H1 (cell line): ENCODE measurements at regions not wholly inside any gene's neighbourhood (a gene's known extent, or its start where the extent isn't known, plus 50 kb on each side); places are given as distances from the start of the nearest gene placed in this dataset.

Experiments
- CTCF ChIA-PET: fragments of 300-600 bp; sonication (Branson Sonifier 250); formaldehyde crosslinking; loops from one replicate; lab custom pipeline; 2021; ENCODE audit not compliant: partially characterized antibody; lab: Charles Lee
- POLR2A ChIA-PET: fragments of 300-600 bp; sonication (Branson Sonifier 250); formaldehyde crosslinking; loops from one replicate; lab custom pipeline; 2021; ENCODE audit warnings: inconsistent platforms; ENCODE audit not compliant: partially characterized antibody; lab: Charles Lee
- DNase-seq, 2 experiments: peaks; one replicate each; pipeline versions ENCODE4 v3.0.0 to v3.0.0-alpha.2; 2010 to 2022; ENCODE audit warnings: low spot score in 2 of 2, low read depth in 1 of 2, mixed read lengths in 1 of 2
- FAIRE-seq: peaks from 2 replicates; lab custom pipeline; 2011; peaks lifted over from hg19 to GRCh38; lab: Jason Lieb, UNC
- H2AFZ ChIP-seq: 2 replicates; pipeline ENCODE4 v1.8.1; 2012; ENCODE audit warnings: low read length, inconsistent platforms
- H2AK5ac ChIP-seq: 2 replicates; pipeline ENCODE4 v1.6.1; 2013; ENCODE audit warnings: low read depth, low read length
- H2BK120ac ChIP-seq: replicated peaks from 2 replicates; pipeline ENCODE3; 2013; ENCODE audit warnings: low read depth, low read length, inconsistent platforms
- H2BK12ac ChIP-seq: 2 replicates; pipeline ENCODE4 v1.6.1; 2013; ENCODE audit warnings: low read depth, low read length
- H2BK15ac ChIP-seq: 2 replicates; pipeline ENCODE4 v1.6.1; 2013; ENCODE audit warnings: low read length
- H2BK20ac ChIP-seq: 2 replicates; pipeline ENCODE4 v1.6.1; 2013; ENCODE audit warnings: low read length
- H2BK5ac ChIP-seq: 2 replicates; pipeline ENCODE4 v1.6.1; 2013; ENCODE audit warnings: low read depth, low read length
- H3K14ac ChIP-seq: 2 replicates; pipeline ENCODE4 v1.6.1; 2013; ENCODE audit warnings: inconsistent platforms; ENCODE audit not compliant: insufficient read length
- H3K18ac ChIP-seq: 2 replicates; pipeline ENCODE4 v1.6.1; 2013; ENCODE audit warnings: low read length; ENCODE audit errors: extremely low read depth
- H3K23ac ChIP-seq: 2 replicates; pipeline ENCODE4 v1.6.1; 2013; ENCODE audit warnings: inconsistent platforms; ENCODE audit not compliant: insufficient read length
- H3K23me2 ChIP-seq: 2 replicates; pipeline ENCODE4 v1.6.1; 2013; ENCODE audit warnings: low read depth, low read length
- H3K27ac ChIP-seq: 2 replicates; pipeline ENCODE4 v1.6.1; 2011; ENCODE audit warnings: low read depth, low read length, inconsistent platforms
- H3K27me3 ChIP-seq, 4 experiments: replicated peaks in 1 of 4; 1 replicate in 1 of 4; 2 replicates in 3 of 4; pipeline versions ENCODE4 v1.6.1 to v1.8.1; 2011 to 2013; ENCODE audit warnings: low read length in 3 of 4, mild to moderate bottlenecking in 3 of 4, inconsistent platforms in 2 of 4, mixed read lengths in 2 of 4, moderate library complexity in 1 of 4; ENCODE audit not compliant: control insufficient read depth in 3 of 4, insufficient read depth in 3 of 4; ENCODE audit errors: extremely low read depth in 1 of 4
- H3K36me3 ChIP-seq, 4 experiments: 2 replicates each; pipeline versions ENCODE4 v1.6.1 to v1.8.1; 2011 to 2013; ENCODE audit warnings: mild to moderate bottlenecking in 4 of 4, low read length in 3 of 4, moderate library complexity in 2 of 4, control low read depth in 1 of 4, inconsistent platforms in 1 of 4; ENCODE audit not compliant: insufficient read depth in 4 of 4, control insufficient read depth in 2 of 4
- H3K4ac ChIP-seq: replicated peaks from 2 replicates; pipeline ENCODE3; 2013; ENCODE audit warnings: low read length, low read depth, mixed read lengths, inconsistent platforms; ENCODE audit not compliant: insufficient read length
- H3K4me1 ChIP-seq, 4 experiments: replicated peaks in 1 of 4; 1 replicate in 1 of 4; 2 replicates in 3 of 4; pipeline versions ENCODE4 v1.6.1 to v1.8.1; 2011 to 2013; ENCODE audit warnings: low read length in 3 of 4, inconsistent platforms in 2 of 4, mixed read lengths in 1 of 4; ENCODE audit not compliant: insufficient read depth in 4 of 4, control insufficient read depth in 3 of 4
- H3K4me2 ChIP-seq, 2 experiments: 2 replicates each; pipeline versions ENCODE4 v1.6.1 to v1.8.1; 2011 to 2013; ENCODE audit warnings: low read depth in 2 of 2, low read length in 2 of 2, control low read depth in 1 of 2, inconsistent platforms in 1 of 2, mild to moderate bottlenecking in 1 of 2; ENCODE audit not compliant: insufficient read depth in 1 of 2
- H3K4me3 ChIP-seq, 4 experiments: fragments of 200-600, 300-600 bp in 1 of 4; sonication (generic), shearing (Covaris generic), sonication (Bioruptor Twin) in 1 of 4; 2 replicates each; pipeline versions ENCODE4 v1.5.1 to v1.8.1; 2011 to 2016; ENCODE audit warnings: low read length in 4 of 4, low read depth in 3 of 4, control low read depth in 2 of 4, inconsistent platforms in 2 of 4, mild to moderate bottlenecking in 2 of 4, mixed read lengths in 1 of 4, moderate library complexity in 1 of 4; ENCODE audit not compliant: insufficient read depth in 2 of 4; ENCODE audit errors: extremely low read depth in 1 of 4
- H3K56ac ChIP-seq: replicated peaks from 2 replicates; pipeline ENCODE3; 2013; ENCODE audit warnings: low read depth, mild to moderate bottlenecking, mixed read lengths, low read length, inconsistent platforms; ENCODE audit not compliant: insufficient read length
- H3K79me1 ChIP-seq: 2 replicates; pipeline ENCODE4 v1.6.1; 2013; ENCODE audit warnings: low read depth, low read length, control low read depth
- H3K79me2 ChIP-seq, 2 experiments: 2 replicates each; pipeline versions ENCODE4 v1.6.1 to v1.8.1; 2012 to 2013; ENCODE audit warnings: low read length in 2 of 2, mild to moderate bottlenecking in 2 of 2, inconsistent platforms in 1 of 2; ENCODE audit not compliant: insufficient read depth in 2 of 2, control insufficient read depth in 1 of 2
- H3K9ac ChIP-seq, 4 experiments: replicated peaks in 1 of 4; 1 replicate in 1 of 4; 2 replicates in 3 of 4; pipeline versions ENCODE4 v1.6.1 to v1.8.1; 2011 to 2013; ENCODE audit warnings: low read depth in 3 of 4, low read length in 3 of 4, control low read depth in 2 of 4, mild to moderate bottlenecking in 2 of 4, moderate library complexity in 2 of 4, inconsistent platforms in 1 of 4; ENCODE audit errors: extremely low read depth in 1 of 4
- H3K9me3 ChIP-seq, 2 experiments: 2 replicates each; pipeline versions ENCODE4 v1.6.1 to v1.8.1; 2012 to 2013; ENCODE audit warnings: mild to moderate bottlenecking in 2 of 2, moderate library complexity in 2 of 2, control low read depth in 1 of 2, inconsistent platforms in 1 of 2, low read depth in 1 of 2, low read length in 1 of 2, mixed read lengths in 1 of 2; ENCODE audit not compliant: insufficient read depth in 2 of 2
- H4K20me1 ChIP-seq, 2 experiments: replicated peaks in 1 of 2; 2 replicates each; pipeline versions ENCODE3 to v1.8.1; 2011 to 2013; ENCODE audit warnings: inconsistent platforms in 2 of 2, low read length in 2 of 2, mild to moderate bottlenecking in 1 of 2; ENCODE audit not compliant: insufficient read depth in 2 of 2, control insufficient read depth in 1 of 2
- H4K5ac ChIP-seq: 2 replicates; pipeline ENCODE4 v1.6.1; 2013; ENCODE audit warnings: low read length, low read depth, mixed read lengths, inconsistent platforms; ENCODE audit not compliant: insufficient read length
- H4K8ac ChIP-seq: 2 replicates; pipeline ENCODE4 v1.8.0; 2013; ENCODE audit warnings: mild to moderate bottlenecking, moderate library complexity, low read length, inconsistent platforms; ENCODE audit not compliant: insufficient read depth; ENCODE audit errors: extremely low read depth
- H4K91ac ChIP-seq: replicated peaks from 2 replicates; pipeline ENCODE3; 2013; ENCODE audit warnings: low read length, mixed read lengths, inconsistent platforms; ENCODE audit not compliant: insufficient read length
- ASH2L ChIP-seq: fragments of 200-600, 300-600 bp; sonication (generic); IDR thresholded peaks from one replicate; pipeline ENCODE4 v1.7.1; 2017; ENCODE audit warnings: low read length
- GABPA ChIP-seq: IDR thresholded peaks from 2 replicates; pipeline ENCODE4 v1.6.1; 2011; ENCODE audit warnings: mild to moderate bottlenecking, low read length, moderate library complexity, borderline replicate concordance; ENCODE audit not compliant: insufficient read depth
- MAFK ChIP-seq: IDR thresholded peaks from 2 replicates; pipeline ENCODE4 v1.6.1; 2012; ENCODE audit warnings: low read depth, mild to moderate bottlenecking, improper control_type of control experiment, low read length
- RAD21 ChIP-seq, 2 experiments: IDR thresholded peaks in 1 of 2; conservative IDR thresholded peaks in 1 of 2; 2 replicates each; pipeline ENCODE4 v1.6.1; 2011; ENCODE audit warnings: low read depth in 2 of 2, low read length in 2 of 2, improper control_type of control experiment in 1 of 2, inconsistent platforms in 1 of 2, mild to moderate bottlenecking in 1 of 2, moderate library complexity in 1 of 2
- SIRT6 ChIP-seq: IDR thresholded peaks from one replicate; pipeline ENCODE4 v1.7.1; 2012; ENCODE audit warnings: low read length, inconsistent platforms
- TEAD4 ChIP-seq: IDR thresholded peaks from 2 replicates; pipeline ENCODE4 v1.6.1; 2012; ENCODE audit warnings: low read depth, low read length, inconsistent platforms, mixed read lengths
- WGBS, 2 experiments: shearing (Covaris generic) in 1 of 2; methylation state at CpG; one replicate each; pipeline versions ENCODE4 v1.1.6 to v1.1.7; 2013 to 2015; ENCODE audit warnings: low lambda C conversion rate in 2 of 2, mixed read lengths in 2 of 2, inconsistent platforms in 1 of 2, low coverage in 1 of 2, missing lambda C conversion rate in 1 of 2; ENCODE audit not compliant: insufficient replicate concordance in 2 of 2, insufficient coverage in 1 of 2, insufficient read length in 1 of 2; ENCODE audit errors: extremely low coverage in 1 of 2, missing lambda C conversion rate in 1 of 2; 5-methylcytosine and 5-hydroxymethylcytosine counted together
- TF ChIP-seq, protein P1 (sequence below), 3 experiments: IDR thresholded peaks; 1 replicate in 2 of 3; 2 replicates in 1 of 3; pipeline versions ENCODE4 v1.5.1 to v1.6.1; 2011; ENCODE audit warnings: low read length in 3 of 3, mild to moderate bottlenecking in 3 of 3, inconsistent platforms in 2 of 3, low read depth in 1 of 3, moderate library complexity in 1 of 3; ENCODE audit not compliant: insufficient read depth in 1 of 3; ENCODE audit errors: control extremely low read depth in 1 of 3

- H3K79me2 ChIP-seq, result no peaks in the 10 kb centered on the region
- H3K4me2 ChIP-seq, result no peak overlapping the region
- no peak overlapping the region for H4K5ac ChIP-seq
- H4K91ac ChIP-seq, result no peak overlapping the region
- WGBS, 2 experiments, result 100% methylated on average over 1 of the region's 1 CpG; no CpG with 5 or more reads in 1 of the 2 experiments
- DNase-seq, result no peak
- no peaks in the 10 kb centered on the region for H3K79me1 ChIP-seq
- H3K27me3 ChIP-seq, result no peaks in the 10 kb centered on the region
- no peaks in the 10 kb centered on the region for H3K36me3 ChIP-seq
- no peak overlapping the region for H3K14ac ChIP-seq
- no peak overlapping the region for H3K27ac ChIP-seq
- H4K20me1 ChIP-seq, result no peaks in the 10 kb centered on the region
- no peak overlapping the region for H2BK120ac ChIP-seq
- H4K8ac ChIP-seq, result no peak overlapping the region
- no peak overlapping the region for H2AK5ac ChIP-seq
- no peak overlapping the region for H2BK15ac ChIP-seq
- no peaks in the 10 kb centered on the region for H3K9me3 ChIP-seq
- TF ChIP-seq GABPA, result no peak
- no peak for TF ChIP-seq ASH2L
- TF ChIP-seq, protein P1, sequence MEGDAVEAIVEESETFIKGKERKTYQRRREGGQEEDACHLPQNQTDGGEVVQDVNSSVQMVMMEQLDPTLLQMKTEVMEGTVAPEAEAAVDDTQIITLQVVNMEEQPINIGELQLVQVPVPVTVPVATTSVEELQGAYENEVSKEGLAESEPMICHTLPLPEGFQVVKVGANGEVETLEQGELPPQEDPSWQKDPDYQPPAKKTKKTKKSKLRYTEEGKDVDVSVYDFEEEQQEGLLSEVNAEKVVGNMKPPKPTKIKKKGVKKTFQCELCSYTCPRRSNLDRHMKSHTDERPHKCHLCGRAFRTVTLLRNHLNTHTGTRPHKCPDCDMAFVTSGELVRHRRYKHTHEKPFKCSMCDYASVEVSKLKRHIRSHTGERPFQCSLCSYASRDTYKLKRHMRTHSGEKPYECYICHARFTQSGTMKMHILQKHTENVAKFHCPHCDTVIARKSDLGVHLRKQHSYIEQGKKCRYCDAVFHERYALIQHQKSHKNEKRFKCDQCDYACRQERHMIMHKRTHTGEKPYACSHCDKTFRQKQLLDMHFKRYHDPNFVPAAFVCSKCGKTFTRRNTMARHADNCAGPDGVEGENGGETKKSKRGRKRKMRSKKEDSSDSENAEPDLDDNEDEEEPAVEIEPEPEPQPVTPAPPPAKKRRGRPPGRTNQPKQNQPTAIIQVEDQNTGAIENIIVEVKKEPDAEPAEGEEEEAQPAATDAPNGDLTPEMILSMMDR (IDR thresholded peaks at IDR 0.05; ENCODE audit: control extremely low read depth in 1 of 3, insufficient read depth in 1 of 3, low read depth in 1 of 3, low read length in 3 of 3), result no peak
- TF ChIP-seq RAD21 (IDR thresholded peaks at IDR 0.05 in 1 of 2, conservative IDR thresholded peaks at IDR 0.05 in 1 of 2; ENCODE audit: low read depth in 2 of 2, low read length in 2 of 2), result no peak
- no peak for TF ChIP-seq TEAD4
- no peak for TF ChIP-seq MAFK
- no peak for TF ChIP-seq SIRT6
- H3K9ac ChIP-seq, result no peak overlapping the region
- no peak overlapping the region for H2BK12ac ChIP-seq
- FAIRE-seq, result no peak
- H3K4me3 ChIP-seq, result no peak overlapping the region
- CTCF ChIA-PET, result interaction anchor here (0.6 to 3.5 kb wide), 7 partner anchors 9 to 117 kb away, joined by 3 to 25 read pairs (median 3); no protein-coding TSS in a partner anchor
- no peak overlapping the region for H3K23ac ChIP-seq
- no peaks in the 10 kb centered on the region for H3K4me1 ChIP-seq
- H3K23me2 ChIP-seq, result no peaks in the 10 kb centered on the region
- POLR2A ChIA-PET, result no interaction called here
- no peak overlapping the region for H3K4ac ChIP-seq
- no peak overlapping the region for H2BK20ac ChIP-seq
- H3K56ac ChIP-seq, result no peak overlapping the region
- H2AFZ ChIP-seq, result no peak overlapping the region
- no peak overlapping the region for H2BK5ac ChIP-seq
- H3K18ac ChIP-seq, result no peak overlapping the region
Measured at GRCh38 chr14:82854901-82855300, 1321.2 kb upstream of the SEL1L start.
